ENCODE measurements at regions not wholly inside any gene's neighbourhood (a gene's known extent, or its start where the extent isn't known, plus 50 kb on each side); places are given as distances from the start of the nearest gene placed in this dataset.
A peak's percentile ranks its signal among the peaks of the same experiment; 100 is the strongest.

- H3K4me1 ChIP-seq (replicated peaks) = no peaks in the 10 kb centered on the region
- no peak for DNase-seq (ENCODE audit: low spot score)
- no peak overlapping the region for H3K4me3 ChIP-seq
- 78% methylated on average over 6 of the region's 6 CpGs for WGBS
- no peaks in the 10 kb centered on the region for H3K9me3 ChIP-seq
- H3K27ac ChIP-seq = no peak overlapping the region
- no peak for TF ChIP-seq POLR2AphosphoS5 (IDR thresholded peaks at IDR 0.05)
- no peak for TF ChIP-seq CTCF (IDR thresholded peaks at IDR 0.05)
- no peak for TF ChIP-seq POLR2A (IDR thresholded peaks at IDR 0.05)
- no peaks in the 10 kb centered on the region for H3K27me3 ChIP-seq (replicated peaks; ENCODE audit: insufficient read depth)
- no peaks in the 10 kb centered on the region for H3K36me3 ChIP-seq
- intact Hi-C loops (cut with DNase I) = no loop called here
Observed at GRCh38 chr6:100230115-100230952, 234.4 kb downstream of the SIM1 start.

- no peaks in the 10 kb centered on the region for H3K9me3 ChIP-seq
- 71% methylated on average over 5 of the region's 5 CpGs for WGBS
- H3K27ac ChIP-seq = no peak overlapping the region
- no peak for DNase-seq (ENCODE audit: low spot score)
- intact Hi-C loops (cut with DNase I) = no loop called here
- H3K4me1 ChIP-seq (replicated peaks) = no peaks in the 10 kb centered on the region
- H3K27me3 ChIP-seq (replicated peaks; ENCODE audit: insufficient read depth) = no peaks in the 10 kb centered on the region
- TF ChIP-seq POLR2A (IDR thresholded peaks at IDR 0.05) = no peak
- no peak for TF ChIP-seq POLR2AphosphoS5 (IDR thresholded peaks at IDR 0.05)
- no peak for TF ChIP-seq CTCF (IDR thresholded peaks at IDR 0.05)
- H3K4me3 ChIP-seq = no peak overlapping the region
- H3K36me3 ChIP-seq = no peaks in the 10 kb centered on the region
Observed at GRCh38 chr6:100229512-100229911, 235.2 kb downstream of the SIM1 start.

- 2% methylated on average over 30 of the region's 30 CpGs for WGBS
- H3K9me3 ChIP-seq = no peaks in the 10 kb centered on the region
- no peak for TF ChIP-seq CTCF (IDR thresholded peaks at IDR 0.05)
- no peak for TF ChIP-seq POLR2A (IDR thresholded peaks at IDR 0.05)
- no peak for TF ChIP-seq POLR2AphosphoS5 (IDR thresholded peaks at IDR 0.05)
- H3K4me3 ChIP-seq = peak overlapping the region; percentile 19 to 34
- H3K27ac ChIP-seq = peak overlapping the region in 1 of 2 donors; percentile 12
- intact Hi-C loops (cut with DNase I) = no loop called here
- peak; percentile 43 for DNase-seq (ENCODE audit: low spot score)
- no peaks in the 10 kb centered on the region for H3K4me1 ChIP-seq (replicated peaks)
- H3K36me3 ChIP-seq = no peaks in the 10 kb centered on the region
- no peaks in the 10 kb centered on the region for H3K27me3 ChIP-seq (replicated peaks; ENCODE audit: insufficient read depth)
Observed at GRCh38 chr6:100228834-100229441, 234.9 kb upstream of the MCHR2 start.

- Histone ChIP-seq H3K27me3 (replicated peaks; ENCODE audit: insufficient read depth) (no peaks in the 10 kb centered on the region), H3K36me3 (no peaks in the 10 kb centered on the region), H3K4me1 (replicated peaks) (no peaks in the 10 kb centered on the region), H3K9me3 (no peaks in the 10 kb centered on the region), H3K27ac (peak overlapping the region in 1 of 2 donors; percentile 12), H3K4me3 (peak overlapping the region; percentile 19 to 34)
- DNase-seq (ENCODE audit: low spot score) = no peak
- intact Hi-C loops (cut with DNase I) = no loop called here
- TF ChIP-seq POLR2A (IDR thresholded peaks at IDR 0.05) (no peak), POLR2AphosphoS5 (IDR thresholded peaks at IDR 0.05) (no peak), CTCF (IDR thresholded peaks at IDR 0.05) (no peak)
- WGBS = 18% methylated on average over 8 of the region's 8 CpGs
Observed at GRCh38 chr6:100228437-100228833, 234.4 kb upstream of the MCHR2 start.

Data from prostate gland (tissue), 2 donors.